GM19023 (cell line): ENCODE measurements at regions not wholly inside any gene's neighbourhood (a gene's known extent, or its start where the extent isn't known, plus 50 kb on each side); places are given as distances from the start of the nearest gene placed in this dataset.

Source experiments
- ATAC-seq: cut with Tn5 transposase; IDR thresholded peaks from one replicate; pipeline ENCODE4 v1.9.1; 2021; ENCODE audit warnings: mild to moderate bottlenecking, moderate library complexity; ENCODE audit not compliant: unreplicated experiment

DNA sequence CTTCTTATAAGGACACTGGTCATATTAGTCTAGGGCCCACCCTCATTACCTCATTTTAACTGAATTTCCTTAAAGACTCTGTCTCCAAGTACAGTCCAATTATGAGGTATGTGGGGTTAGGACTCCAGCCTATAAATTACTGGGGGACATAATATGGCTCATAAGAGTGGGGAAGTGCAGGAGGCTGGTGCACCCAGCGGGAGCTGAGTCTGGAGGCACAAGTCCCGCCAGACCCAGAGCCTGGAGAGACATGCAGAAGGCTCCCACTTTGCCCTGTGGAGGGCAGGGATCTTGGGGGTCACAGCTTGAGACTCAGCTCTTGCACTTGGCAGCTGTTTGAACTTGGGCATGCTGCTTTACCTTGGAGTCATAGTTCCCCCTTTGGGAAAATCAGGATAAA is 250.4 kb downstream of the RHOU start:
- no peak for ATAC-seq

DNA sequence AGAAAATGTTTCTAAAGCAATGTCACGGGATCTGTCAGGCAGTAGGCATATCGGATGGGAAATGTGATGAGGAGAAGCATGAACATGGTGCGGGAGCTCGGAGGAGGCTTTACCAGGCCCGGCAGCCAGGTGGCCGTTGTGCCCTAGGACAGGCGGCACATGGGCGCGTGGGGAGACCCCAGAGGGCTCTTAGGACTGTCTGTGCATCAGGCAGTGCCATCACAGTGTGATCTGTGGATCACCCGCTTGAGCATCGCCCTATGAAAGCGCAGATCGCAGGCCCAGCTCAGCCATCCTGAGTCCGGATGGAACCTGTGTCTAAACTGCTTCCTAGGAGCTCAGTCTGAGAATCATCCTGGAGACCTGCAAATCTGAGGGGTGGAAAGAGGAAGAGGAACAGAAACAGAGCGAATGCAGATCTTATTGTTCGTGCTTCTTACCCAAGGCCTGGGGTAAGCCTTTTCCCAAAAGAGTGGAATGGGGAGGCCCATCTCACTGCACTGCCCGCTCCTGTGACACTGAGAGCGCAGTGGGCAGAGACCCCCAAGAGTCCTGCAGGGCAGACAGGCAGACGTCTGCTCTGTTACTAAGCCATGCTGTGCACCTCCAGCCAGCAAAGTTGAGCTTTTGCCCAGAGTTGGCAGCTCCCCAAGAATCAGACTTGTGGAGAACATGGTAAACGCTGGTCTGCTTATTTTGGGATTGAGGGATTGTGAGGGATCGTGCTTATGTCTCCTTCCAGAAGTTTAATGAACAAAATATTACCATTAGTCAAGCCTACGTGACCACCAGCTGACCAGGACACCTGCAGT is 251.0 kb downstream of the RHOU start:
- no peak for ATAC-seq

DNA sequence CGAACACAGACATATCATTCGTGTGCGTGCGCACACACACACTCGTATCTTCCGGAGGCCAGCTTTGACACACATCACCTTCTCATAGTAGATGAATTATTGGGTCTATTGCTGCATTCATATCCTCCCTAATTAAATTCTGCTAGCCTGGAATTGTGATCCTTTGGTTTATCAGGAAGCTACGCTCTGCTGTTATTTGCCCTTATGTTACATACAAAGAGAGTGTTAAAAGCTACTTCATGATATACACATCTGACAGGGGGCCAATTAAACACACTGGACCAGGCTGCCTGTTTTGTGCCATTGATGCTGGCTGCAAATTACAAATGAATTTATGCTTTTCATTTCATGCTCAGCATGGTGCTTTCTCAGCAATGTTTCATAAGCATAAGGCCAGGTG is 252.0 kb downstream of the RHOU start:
- ATAC-seq = no peak

DNA sequence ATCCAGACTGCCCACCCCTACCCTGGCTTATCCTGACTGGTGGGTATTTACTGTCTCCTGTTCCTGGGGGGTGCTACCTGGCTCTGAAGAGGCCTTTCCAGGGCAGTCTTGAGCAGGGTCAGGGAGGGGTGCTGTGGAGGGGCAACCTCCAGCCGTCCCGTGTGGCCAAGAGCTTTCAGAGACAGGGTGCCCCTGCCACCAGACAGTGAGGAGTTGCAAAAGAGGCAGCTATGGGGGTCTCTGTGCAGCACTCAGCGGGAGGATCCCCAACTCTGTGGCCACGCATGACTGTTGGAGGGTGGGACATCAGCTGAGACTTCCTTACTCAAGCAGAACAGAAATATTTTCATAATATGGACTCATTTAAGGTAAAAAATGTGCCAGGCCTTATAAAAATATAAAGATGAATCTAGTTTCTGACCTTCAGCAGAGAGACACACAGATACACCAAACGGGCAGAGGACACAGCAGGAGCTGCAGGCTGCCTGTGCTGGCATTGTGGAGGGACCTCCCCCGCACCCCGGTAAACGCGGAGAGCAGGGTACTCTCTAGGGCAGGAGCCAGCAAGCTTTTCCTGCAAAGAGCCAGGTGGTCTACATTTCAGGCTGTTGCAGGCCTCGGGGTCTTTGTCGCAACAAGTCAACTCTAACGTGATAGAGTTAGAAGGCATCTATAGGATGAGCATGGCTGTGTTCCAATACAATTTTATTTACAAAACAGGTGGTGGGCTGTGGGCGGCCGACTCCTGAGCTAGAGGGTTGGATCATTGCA is 252.6 kb downstream of the RHOU start:
- no peak for ATAC-seq

DNA sequence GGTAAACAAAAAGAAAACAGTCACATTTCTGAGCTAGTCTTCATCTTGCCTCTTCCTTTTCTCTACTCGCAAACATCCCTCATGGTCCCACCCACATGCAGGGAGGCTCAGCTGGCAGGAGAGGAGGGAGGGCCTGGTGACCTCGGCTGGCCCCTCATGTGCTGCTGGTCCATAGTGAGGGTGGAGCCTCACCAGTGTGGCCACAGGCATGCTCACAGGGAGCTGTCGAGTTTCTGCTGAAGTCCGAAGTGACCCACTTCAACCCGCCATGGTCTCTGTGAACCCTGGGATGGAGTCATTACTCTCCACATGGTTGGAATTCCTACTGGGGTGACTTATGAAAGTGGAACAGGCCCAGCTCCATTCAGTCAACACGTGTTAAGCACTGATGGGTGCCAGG is 253.4 kb downstream of the RHOU start:
- ATAC-seq = no peak

DNA sequence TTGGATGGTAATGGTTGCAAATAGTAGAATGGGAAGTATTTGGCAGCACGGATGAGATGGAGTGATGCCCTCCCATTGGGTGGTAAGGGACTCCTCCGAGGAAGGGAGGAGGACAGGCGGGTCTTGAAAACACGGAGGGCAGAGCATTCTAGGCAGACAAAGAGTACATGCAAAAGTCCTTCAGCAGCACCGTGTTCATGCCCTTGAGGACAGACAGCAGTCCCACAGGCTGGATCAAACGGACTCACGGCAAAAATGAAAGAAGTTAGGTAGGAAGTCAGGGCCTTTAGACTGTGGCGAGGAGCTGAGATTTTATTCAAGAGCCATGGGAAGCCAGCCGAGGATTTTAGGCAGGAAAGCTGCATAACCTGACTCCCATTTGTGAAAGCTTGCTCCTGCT is 253.9 kb downstream of the RHOU start:
- ATAC-seq = no peak

DNA sequence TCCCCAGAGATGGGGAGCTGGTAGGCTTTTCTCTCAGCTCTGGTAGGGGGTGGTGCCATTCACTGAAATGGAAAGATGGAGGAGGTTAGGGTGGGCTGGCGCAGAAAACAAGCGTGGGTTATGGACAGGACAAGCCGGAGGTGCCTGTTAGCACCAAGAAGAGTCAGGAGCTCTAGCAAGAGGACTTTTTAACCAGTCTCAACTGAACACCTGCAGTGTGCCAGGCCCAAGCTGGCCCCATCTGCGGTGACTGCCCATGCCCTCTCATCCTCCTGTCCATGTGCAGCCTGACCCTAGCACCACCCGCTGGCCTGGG is 254.4 kb downstream of the RHOU start:
- ATAC-seq = no peak

DNA sequence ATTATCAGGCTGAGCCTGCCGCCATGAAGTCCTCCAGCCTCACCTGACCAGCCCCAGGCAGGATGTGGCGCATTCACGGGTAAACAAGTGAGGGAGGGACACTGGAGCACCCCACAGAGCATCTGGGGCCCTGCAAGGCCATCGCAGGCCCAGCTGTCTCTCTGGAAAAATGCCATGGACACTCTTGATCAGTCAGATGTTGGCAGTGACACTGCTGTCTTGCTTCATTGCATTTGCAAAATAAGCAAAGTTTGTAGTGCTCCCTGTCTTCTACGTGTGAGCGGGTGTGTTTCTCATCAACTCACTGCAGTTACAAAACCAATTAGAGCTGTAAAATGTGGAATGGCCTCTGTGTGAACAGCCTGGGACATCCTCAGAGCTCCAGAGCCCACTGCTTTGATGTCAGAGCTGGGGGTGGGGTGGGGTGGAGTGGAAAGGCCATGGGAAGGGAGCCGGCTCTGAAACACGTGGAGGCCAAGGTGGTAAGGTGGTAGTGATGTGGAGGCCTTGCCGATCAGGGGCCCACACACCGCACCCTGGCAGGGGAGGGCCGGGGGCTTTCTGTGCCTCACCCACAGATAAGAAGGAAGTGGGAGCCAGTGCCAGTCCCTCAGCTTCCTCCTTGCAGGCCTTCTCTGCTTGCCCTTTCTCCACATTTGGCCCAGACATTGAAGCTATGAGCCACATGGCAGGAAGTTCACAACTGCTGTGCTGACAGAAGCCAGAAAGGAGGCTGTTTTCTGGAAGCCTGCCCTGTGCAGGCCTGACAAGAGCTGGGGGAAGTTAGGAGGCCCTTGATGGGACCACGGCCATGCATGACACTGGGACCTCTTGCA is 254.9 kb downstream of the RHOU start:
- ATAC-seq = no peak

DNA sequence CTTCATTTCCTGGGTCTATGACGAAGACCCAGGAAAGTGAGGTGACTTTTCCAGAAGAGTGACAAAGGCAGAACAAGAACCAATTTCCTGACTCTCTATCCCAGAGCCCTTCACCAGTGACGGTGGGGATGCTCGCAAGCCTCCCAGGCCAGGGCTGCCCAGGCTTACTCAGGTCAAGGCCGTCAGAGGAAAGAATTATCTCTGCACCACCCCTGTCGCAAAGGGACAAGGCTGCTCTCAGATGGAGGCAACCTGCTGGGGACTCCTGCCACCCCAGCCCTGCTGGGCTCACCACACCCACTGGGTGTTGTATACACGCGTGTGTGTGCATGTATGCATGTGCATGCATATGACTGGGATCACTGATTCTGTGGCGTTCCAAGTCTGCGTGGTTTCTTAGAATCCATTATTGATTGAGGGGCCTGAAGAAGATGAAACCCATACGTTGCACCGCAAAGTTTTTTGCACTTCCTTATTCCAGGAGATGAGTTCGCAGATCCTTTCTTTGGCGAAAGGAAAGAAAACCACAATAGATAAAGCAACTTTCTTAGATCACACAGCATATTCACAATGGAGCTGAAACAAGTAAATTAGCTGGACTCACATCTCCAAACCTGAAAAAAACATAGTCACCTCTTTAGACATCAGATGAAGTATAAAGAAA is 255.8 kb downstream of the RHOU start:
- ATAC-seq = no peak

DNA sequence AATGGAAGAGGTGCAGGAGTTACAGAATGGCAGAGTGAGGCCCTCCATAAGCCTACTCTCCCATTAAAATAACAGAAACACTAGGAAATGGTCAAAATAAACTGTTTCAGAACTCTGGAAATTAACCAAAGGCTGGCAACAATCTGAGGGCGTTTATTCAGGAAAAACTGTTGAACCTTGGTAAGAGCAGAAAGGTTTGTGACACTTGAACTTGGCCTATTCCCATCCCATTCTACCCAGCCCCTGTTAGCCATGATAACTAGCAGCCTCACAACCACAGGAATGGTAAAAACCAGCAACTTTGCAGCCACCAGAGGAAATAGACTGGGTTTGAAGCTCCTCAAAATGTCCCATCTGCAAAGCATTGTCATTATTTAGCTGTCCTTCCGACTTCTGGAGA is 256.8 kb downstream of the RHOU start:
- no peak for ATAC-seq

DNA sequence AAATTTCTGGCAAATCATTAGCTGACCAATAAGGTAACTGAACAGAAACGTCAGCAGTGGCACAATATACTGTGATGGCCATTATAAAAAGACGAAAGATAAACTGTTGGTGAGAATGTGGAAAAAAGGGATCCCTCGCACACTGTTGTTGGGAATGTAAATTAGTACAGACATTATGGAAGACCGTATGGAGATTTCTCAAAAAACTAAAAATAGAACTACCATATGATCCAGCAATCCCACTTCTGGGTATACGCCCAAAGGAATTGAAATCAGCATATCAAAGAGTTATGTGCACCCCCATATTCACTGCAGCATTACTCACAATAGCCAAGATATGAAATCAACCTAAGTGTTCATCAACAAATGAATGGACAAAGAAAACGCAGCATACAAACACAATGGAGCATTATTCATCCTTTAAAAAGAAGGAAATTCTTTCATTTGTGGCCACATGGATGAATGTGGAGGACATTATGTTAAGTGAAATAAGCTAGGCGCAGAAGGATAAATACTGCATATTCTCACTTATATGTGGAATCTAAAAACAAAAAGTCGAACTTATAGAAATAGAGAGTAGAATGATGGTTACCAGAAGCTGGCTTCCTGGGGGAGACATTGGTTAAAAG is 257.7 kb downstream of the RHOU start:
- ATAC-seq = no peak

DNA sequence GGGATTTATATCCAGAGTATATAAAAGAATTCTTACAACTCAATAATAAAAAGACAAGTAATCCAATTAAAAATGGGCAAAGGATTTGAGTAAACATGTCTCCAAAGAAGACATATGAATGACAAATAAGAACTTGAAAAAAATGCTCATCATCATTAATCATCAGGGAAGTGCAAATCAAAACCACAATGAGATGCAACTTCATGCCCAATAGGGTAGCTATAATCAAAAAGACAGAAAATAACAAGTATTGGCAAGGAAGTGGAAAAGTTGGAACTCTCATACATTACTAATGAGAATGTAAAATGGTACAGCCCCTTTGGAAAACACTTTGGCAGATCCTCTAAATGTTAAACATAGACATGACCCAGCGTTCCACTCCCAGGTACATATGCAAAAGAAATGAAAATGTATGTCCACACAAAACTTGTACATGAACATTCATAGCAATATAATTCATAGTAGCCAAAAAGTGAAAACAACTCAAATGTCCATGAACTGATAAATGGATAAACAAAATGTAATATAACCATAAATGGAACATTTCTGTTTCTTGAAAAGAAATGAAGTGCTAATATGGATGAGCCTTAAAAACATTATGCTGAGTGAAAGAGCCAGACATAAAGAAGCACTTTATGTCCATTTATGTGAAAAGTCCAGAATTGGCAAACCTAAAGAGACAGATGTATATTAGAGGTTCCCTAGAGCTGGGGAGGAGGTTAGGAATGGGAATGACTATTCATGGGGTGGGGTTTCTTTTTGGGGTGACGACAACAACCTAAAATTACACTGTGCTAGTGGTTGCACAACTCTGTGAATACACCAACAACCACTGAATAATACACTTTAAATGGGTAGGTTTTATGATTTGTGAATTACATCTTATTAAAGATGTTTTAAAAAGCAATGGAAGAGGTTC is 259.7 kb downstream of the RHOU start:
- ATAC-seq = no peak

DNA sequence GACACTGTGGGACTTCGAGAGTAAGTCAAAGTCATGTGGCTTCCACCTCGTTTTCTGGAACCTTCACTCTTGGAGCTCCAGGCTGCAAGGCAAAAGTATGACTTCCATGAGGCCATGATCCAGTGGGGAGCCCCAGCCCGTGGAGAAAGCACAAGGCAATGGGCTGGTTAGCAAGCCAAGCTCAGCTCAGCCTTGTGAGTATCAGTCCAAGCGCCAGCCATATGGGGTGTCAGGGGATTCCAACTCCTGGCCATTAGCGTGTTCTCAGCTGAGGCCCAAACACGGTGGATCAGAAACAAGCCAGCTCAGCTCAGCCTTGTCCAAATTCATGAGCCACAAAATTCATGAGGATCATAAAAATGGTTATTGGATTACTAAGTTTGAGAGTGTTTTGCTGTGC is 261.0 kb downstream of the RHOU start:
- ATAC-seq = no peak

DNA sequence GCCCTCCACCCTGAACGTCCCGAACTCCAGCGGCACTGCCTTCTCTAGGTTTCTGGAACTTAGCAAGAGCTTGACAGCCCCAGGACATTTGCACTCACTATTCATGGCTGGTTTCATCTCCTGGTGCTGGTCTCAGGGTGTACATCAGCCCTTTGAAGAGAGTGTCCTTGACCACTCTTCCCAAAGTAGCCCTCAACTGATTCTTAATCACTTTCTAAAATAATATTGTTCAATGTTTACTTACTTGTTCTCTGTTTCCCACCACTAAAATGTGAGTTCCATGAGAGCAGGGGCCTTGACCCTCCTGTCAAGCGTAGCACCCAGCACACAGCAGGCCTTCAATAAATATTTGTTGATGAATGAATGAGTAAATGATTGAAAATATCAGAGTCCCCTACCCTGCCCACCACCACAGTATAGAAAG is 262.5 kb downstream of the RHOU start:
- no peak for ATAC-seq

DNA sequence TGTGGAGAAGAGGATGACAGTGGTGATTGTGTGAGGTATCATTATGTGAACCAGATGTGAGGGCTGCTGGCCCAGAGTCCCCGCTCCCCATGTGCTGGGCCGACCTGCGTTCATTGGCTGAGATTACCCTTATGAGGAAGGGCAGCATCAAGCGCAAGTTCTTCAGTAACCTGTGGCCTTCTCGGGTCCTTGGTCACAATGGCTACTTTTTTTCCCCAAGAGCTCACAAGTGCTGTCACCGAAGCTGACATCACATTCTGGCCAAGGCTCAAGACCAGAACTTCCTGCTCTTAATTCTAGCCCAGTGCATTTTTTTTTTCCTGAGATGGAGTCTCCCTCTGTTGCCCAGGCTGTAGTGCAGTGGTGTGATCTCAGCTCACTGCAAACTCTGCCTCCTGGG is 262.9 kb downstream of the RHOU start:
- no peak for ATAC-seq

DNA sequence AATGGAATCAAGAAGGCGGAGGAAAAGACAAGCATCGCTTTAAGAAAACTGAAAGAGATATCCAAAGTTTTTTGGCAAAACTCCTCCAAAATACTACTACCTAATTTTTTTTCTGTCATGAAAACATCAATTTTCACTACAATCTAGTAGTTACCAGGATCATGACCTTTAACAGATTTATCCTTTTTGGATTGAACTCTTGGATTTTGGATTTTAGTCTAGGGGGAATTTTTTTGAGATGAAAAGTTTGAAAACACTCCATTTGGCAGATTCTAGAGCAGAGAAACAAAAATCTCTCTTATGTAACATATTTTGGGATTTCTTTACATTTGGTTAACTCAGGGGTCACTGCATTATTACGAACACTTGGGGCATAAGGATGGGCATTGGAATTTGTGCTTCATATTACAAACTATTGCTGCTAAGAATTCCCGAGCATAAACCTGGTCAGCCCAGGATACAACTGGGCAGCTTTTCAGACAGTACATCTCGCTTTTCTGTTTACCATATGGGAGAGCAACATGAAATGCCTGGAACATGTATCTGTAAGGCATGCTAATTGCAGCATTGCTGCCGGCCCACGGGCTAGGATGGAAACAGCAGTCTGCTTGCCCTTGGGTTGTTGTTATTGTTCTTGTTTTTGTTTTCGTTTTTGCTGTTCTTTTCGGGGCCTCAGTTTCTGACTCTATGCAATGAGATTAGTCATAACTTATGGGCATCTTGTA is 264.3 kb downstream of the RHOU start:
- no peak for ATAC-seq

DNA sequence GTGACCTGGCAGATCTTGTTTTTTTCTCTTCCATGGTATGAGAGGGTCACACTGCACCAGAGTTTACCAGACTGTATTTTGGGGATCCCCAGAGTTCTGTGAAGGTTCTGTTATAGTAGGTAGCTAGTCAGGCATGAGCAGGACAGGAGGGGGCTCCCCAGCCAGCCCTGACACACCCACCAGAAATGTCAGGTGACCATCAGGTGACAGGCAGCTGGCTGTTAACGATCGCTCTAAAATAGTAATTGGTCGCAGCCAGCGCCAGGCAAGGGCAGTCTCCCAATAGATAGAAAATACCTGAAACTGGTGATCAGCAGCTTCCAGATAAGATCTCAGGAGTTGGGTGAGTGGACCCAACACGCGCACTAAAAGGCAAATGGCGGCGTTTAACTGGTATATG is 264.9 kb downstream of the RHOU start:
- ATAC-seq = no peak

DNA sequence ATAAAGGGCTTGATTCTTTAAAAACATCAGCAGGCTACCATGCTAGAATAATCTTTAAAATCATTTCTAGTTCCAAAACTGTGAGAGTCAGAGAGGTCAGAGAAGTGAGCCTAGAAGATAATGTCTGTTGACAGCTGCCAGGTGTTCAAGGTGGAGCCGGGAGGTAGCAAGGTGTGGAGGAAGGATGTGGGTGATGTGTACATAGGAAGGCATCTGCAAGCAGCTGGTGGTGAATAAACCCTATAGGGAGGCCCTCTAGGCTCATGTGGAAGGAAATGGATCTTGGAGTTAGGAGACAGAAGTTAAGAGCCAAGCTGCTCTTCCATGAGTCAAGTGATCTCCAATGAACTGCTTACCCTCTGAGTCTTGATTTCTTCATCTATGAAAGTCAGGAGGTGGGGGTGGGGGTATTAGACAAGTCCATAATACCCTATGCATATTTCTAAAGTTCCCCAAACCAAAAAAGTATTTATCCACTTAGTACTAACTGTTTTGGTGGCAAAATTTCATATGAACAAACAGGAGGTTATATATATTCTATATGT is 266.3 kb downstream of the RHOU start:
- ATAC-seq = no peak

DNA sequence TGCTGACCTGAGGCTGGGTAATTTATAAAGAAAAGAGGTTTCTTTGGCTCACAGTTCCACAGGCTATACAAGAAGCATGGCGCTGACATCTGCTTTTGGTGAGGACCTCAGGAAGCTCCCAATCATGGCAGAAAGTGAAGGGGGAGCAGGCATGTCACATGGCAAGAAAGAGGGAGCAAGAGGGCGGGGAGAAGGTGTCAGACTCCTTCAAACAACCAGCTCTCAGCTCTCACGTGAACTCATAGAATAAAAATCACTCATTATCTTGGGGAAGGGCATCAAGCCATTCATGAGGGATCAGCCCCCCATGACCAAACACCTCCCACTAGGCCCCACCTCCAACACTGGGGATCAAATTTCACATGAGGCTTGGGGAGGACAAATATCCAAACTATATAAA is 266.8 kb downstream of the RHOU start:
- no peak for ATAC-seq
